PC-9 (cell line): ENCODE measurements at regions not wholly inside any gene's neighbourhood (a gene's known extent, or its start where the extent isn't known, plus 50 kb on each side); places are given as distances from the start of the nearest gene placed in this dataset.

ENCODE experiments used
- BruUV-seq: library from RNA; stranded (reverse); fragments of 400-500 nt; replicated peaks from 2 replicates; lab custom pipeline; 2021; lab: Mats Ljungman, UMichigan
- CTCF ChIA-PET: fragments of 300-600 bp; sonication (Branson Sonifier 250); formaldehyde crosslinking; loops from one replicate; lab custom pipeline; 2022; ENCODE audit warnings: antibody characterized with exemption; lab: Charles Lee
- POLR2A ChIA-PET: fragments of 300-600 bp; sonication (Branson Sonifier 250); formaldehyde crosslinking; loops from one replicate; lab custom pipeline; 2022; ENCODE audit warnings: antibody characterized with exemption; ENCODE audit not compliant: unreplicated experiment; lab: Charles Lee
- DNase-seq, 2 experiments: peaks; one replicate each; pipeline versions ENCODE4 v3.0.0 to v3.0.0-alpha.2; 2015 to 2022; ENCODE audit warnings: mixed read lengths in 1 of 2
- H2AFZ ChIP-seq: fragments of 200-600 bp; sonication (generic); 2 replicates; pipeline ENCODE4 v1.8.1; 2017; ENCODE audit warnings: antibody characterized with exemption
- H3F3A ChIP-seq: fragments of 200-600 bp; sonication (generic); 2 replicates; pipeline ENCODE4 v1.8.1; 2017; ENCODE audit warnings: antibody characterized with exemption, mild to moderate bottlenecking, low read depth; ENCODE audit not compliant: insufficient read depth
- H3K27ac ChIP-seq: fragments of 200-600 bp; sonication (generic); 2 replicates; pipeline ENCODE4 v1.6.1; 2016; ENCODE audit warnings: mixed run types
- H3K27me3 ChIP-seq: fragments of 200-600 bp; sonication (generic); 2 replicates; pipeline ENCODE4 v1.6.1; 2016; ENCODE audit warnings: low read depth, mixed run types; ENCODE audit not compliant: insufficient read depth
- H3K36me3 ChIP-seq: fragments of 200-600 bp; sonication (generic); 2 replicates; pipeline ENCODE4 v1.6.1; 2016; ENCODE audit warnings: low read depth, mixed run types
- H3K4me1 ChIP-seq: fragments of 200-600 bp; sonication (generic); replicated peaks from 2 replicates; pipeline ENCODE4 v1.6.1; 2016; ENCODE audit warnings: mixed run types; ENCODE audit not compliant: insufficient read depth
- H3K4me2 ChIP-seq: fragments of 200-600 bp; sonication (generic); 2 replicates; pipeline ENCODE4 v1.6.1; 2017; ENCODE audit warnings: mixed run types
- H3K4me3 ChIP-seq: fragments of 200-600 bp; sonication (generic); 2 replicates; pipeline ENCODE4 v1.6.1; 2016; ENCODE audit warnings: mixed run types
- H3K79me2 ChIP-seq: fragments of 200-600 bp; sonication (generic); 2 replicates; pipeline ENCODE4 v1.6.1; 2017; ENCODE audit warnings: low read depth, mixed run types
- H3K9me2 ChIP-seq: fragments of 200-600 bp; sonication (generic); 2 replicates; pipeline ENCODE4 v1.8.1; 2017; ENCODE audit warnings: mild to moderate bottlenecking; ENCODE audit not compliant: insufficient read depth
- H3K9me3 ChIP-seq: fragments of 200-600 bp; sonication (generic); 2 replicates; pipeline ENCODE4 v1.8.1; 2016; ENCODE audit warnings: low read depth; ENCODE audit not compliant: insufficient read depth
- H4K20me1 ChIP-seq: fragments of 200-600 bp; sonication (generic); 2 replicates; pipeline ENCODE4 v1.8.1; 2017; ENCODE audit not compliant: insufficient read depth
- CTCF ChIP-seq: fragments of 200-600 bp; sonication (generic); conservative IDR thresholded peaks from 2 replicates; pipeline ENCODE4 v1.6.1; 2017; ENCODE audit warnings: mixed run types, antibody characterized with exemption, mild to moderate bottlenecking, moderate library complexity
- EZH2 ChIP-seq: fragments of 200-600 bp; sonication (generic); IDR thresholded peaks from 2 replicates; pipeline ENCODE4 v1.8.0; 2017; ENCODE audit warnings: antibody characterized with exemption, low read depth
- intact Hi-C: fragments of 100-400 bp; cut with micrococcal nuclease; formaldehyde crosslinking; loops from one replicate; pipeline ENCODE4 v1.10.0; 2022; ENCODE audit not compliant: unreplicated experiment

DNA sequence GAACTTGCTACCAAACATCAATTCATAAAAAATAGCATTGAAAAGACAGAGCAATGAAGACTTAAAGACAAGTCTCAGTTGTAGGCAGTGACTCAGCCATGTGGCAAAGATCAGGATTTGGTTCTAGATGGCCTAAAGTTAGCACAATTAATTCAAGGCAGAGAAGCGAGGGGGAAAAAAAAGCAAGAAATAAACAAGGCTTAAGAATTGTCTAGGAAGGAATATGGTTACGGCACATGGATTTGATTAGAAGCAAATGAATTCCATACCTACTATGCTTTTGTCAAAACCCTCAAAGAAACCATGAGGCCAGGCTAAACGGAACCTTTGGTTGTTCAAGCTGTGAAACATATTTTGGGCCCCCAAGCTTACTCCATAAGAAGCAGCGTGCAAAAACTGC is 362.2 kb upstream of the KCNH7 start:
- H3K4me3 ChIP-seq: no peak overlapping the region
- no peaks in the 10 kb centered on the region for H3K79me2 ChIP-seq
- no peaks in the 10 kb centered on the region for H3K4me1 ChIP-seq
- H4K20me1 ChIP-seq: no peaks in the 10 kb centered on the region
- intact Hi-C loops: no loop called here
- H2AFZ ChIP-seq: no peak overlapping the region
- BruUV-seq: no TSS peak
- TF ChIP-seq EZH2: no peak
- no peak for TF ChIP-seq CTCF
- no peaks in the 10 kb centered on the region for H3K36me3 ChIP-seq
- DNase-seq: no peak
- no peaks in the 10 kb centered on the region for H3K9me2 ChIP-seq
- no peaks in the 10 kb centered on the region for H3K9me3 ChIP-seq
- no peak overlapping the region for H3K4me2 ChIP-seq
- POLR2A ChIA-PET: no interaction called here
- H3K27me3 ChIP-seq: no peaks in the 10 kb centered on the region
- no peaks in the 10 kb centered on the region for H3F3A ChIP-seq
- CTCF ChIA-PET: no interaction called here
- no peak overlapping the region for H3K27ac ChIP-seq

GRCh38 chr2:163198972-163199371 is 360.4 kb upstream of the KCNH7 start:
- no TSS peak for BruUV-seq
- Histone ChIP-seq H3F3A (no peaks in the 10 kb centered on the region), H3K9me3 (no peaks in the 10 kb centered on the region), H4K20me1 (no peaks in the 10 kb centered on the region), H3K4me3 (no peak overlapping the region), H3K4me1 (no peaks in the 10 kb centered on the region), H2AFZ (no peak overlapping the region), H3K36me3 (no peaks in the 10 kb centered on the region), H3K79me2 (no peaks in the 10 kb centered on the region), H3K9me2 (no peaks in the 10 kb centered on the region), H3K4me2 (no peak overlapping the region), H3K27ac (no peak overlapping the region), H3K27me3 (no peaks in the 10 kb centered on the region)
- TF ChIP-seq EZH2: no peak
- TF ChIP-seq CTCF: no peak
- ChIA-PET POLR2A (no interaction called here), CTCF (no interaction called here)
- no peak for DNase-seq
- intact Hi-C loops: no loop called here

- no TSS peak for BruUV-seq
- no peak overlapping the region for H3K27ac ChIP-seq
- no peaks in the 10 kb centered on the region for H3F3A ChIP-seq
- DNase-seq: no peak
- TF ChIP-seq CTCF (no peak), EZH2 (no peak)
- H3K9me2 ChIP-seq: no peaks in the 10 kb centered on the region
- H3K4me3 ChIP-seq: no peak overlapping the region
- no peaks in the 10 kb centered on the region for H3K79me2 ChIP-seq
- H3K36me3 ChIP-seq: no peaks in the 10 kb centered on the region
- no peak overlapping the region for H3K4me2 ChIP-seq
- H4K20me1 ChIP-seq: no peaks in the 10 kb centered on the region
- ChIA-PET CTCF (no interaction called here), POLR2A (no interaction called here)
- no peaks in the 10 kb centered on the region for H3K4me1 ChIP-seq
- intact Hi-C loops: no loop called here
- no peaks in the 10 kb centered on the region for H3K9me3 ChIP-seq
- H3K27me3 ChIP-seq: no peaks in the 10 kb centered on the region
- no peak overlapping the region for H2AFZ ChIP-seq
Observed at GRCh38 chr2:163198007-163198406, 359.4 kb upstream of the KCNH7 start.
